Adipocyte (in vitro differentiated cells): ENCODE measurements at regions not wholly inside any gene's neighbourhood (a gene's known extent, or its start where the extent isn't known, plus 50 kb on each side); places are given as distances from the start of the nearest gene placed in this dataset.

Experiments used
- DNase-seq: peaks from one replicate; pipeline ENCODE4 v3.0.0-alpha.2; 2015; ENCODE audit warnings: low read depth
- H3K27me3 ChIP-seq: replicated peaks from 2 replicates; pipeline ENCODE4 v1.7.0; 2013; ENCODE audit warnings: mild to moderate bottlenecking, low read length, moderate library complexity; ENCODE audit not compliant: control insufficient read depth, insufficient read depth
- H3K36me3 ChIP-seq: 2 replicates; pipeline ENCODE4 v1.7.0; 2013; ENCODE audit warnings: low read length, mild to moderate bottlenecking, moderate library complexity; ENCODE audit not compliant: control insufficient read depth, insufficient read depth, severe bottlenecking
- H3K4me1 ChIP-seq: 2 replicates; pipeline ENCODE4 v1.7.0; 2013; ENCODE audit warnings: mild to moderate bottlenecking, low read length, moderate library complexity; ENCODE audit not compliant: control insufficient read depth, insufficient read depth
- H3K4me3 ChIP-seq: 2 replicates; pipeline ENCODE4 v1.7.0; 2013; ENCODE audit warnings: mild to moderate bottlenecking, low read length, moderate library complexity
- H3K9ac ChIP-seq: 2 replicates; pipeline ENCODE4 v1.7.0; 2013; ENCODE audit warnings: mild to moderate bottlenecking, low read length, moderate library complexity
- H3K9me3 ChIP-seq: 2 replicates; pipeline ENCODE4 v1.7.0; 2013; ENCODE audit warnings: mild to moderate bottlenecking, low read length, moderate library complexity; ENCODE audit not compliant: control insufficient read depth

- no peaks in the 10 kb centered on the region for H3K27me3 ChIP-seq
- H3K9me3 ChIP-seq: peaks cover 50% of the 10 kb centered on the region
- no peak overlapping the region for H3K9ac ChIP-seq
- H3K36me3 ChIP-seq: no peaks in the 10 kb centered on the region
- no peak overlapping the region for H3K4me3 ChIP-seq
- DNase-seq: no peak
- no peaks in the 10 kb centered on the region for H3K4me1 ChIP-seq
Measured at GRCh38 chr16:49081086-49081485, 200.6 kb downstream of the CBLN1 start.

- no peak overlapping the region for H3K4me3 ChIP-seq
- H3K9me3 ChIP-seq: peaks cover 56% of the 10 kb centered on the region
- H3K27me3 ChIP-seq: no peaks in the 10 kb centered on the region
- H3K4me1 ChIP-seq: no peaks in the 10 kb centered on the region
- H3K9ac ChIP-seq: no peak overlapping the region
- no peak for DNase-seq
- no peaks in the 10 kb centered on the region for H3K36me3 ChIP-seq
Measured at GRCh38 chr16:49078571-49078970, 203.1 kb downstream of the CBLN1 start.

- DNase-seq: no peak
- Histone ChIP-seq H3K9me3 (peaks cover 56% of the 10 kb centered on the region), H3K36me3 (no peaks in the 10 kb centered on the region), H3K4me1 (no peaks in the 10 kb centered on the region), H3K27me3 (no peaks in the 10 kb centered on the region), H3K4me3 (no peak overlapping the region), H3K9ac (no peak overlapping the region)
Measured at GRCh38 chr16:49078104-49078503, 203.5 kb downstream of the CBLN1 start.

- Histone ChIP-seq H3K4me1 (no peaks in the 10 kb centered on the region), H3K36me3 (no peaks in the 10 kb centered on the region), H3K9ac (no peak overlapping the region), H3K4me3 (no peak overlapping the region), H3K27me3 (no peaks in the 10 kb centered on the region), H3K9me3 (peaks cover 54% of the 10 kb centered on the region)
- DNase-seq: no peak
Measured at GRCh38 chr16:49075709-49076108, 205.9 kb downstream of the CBLN1 start.

- peaks cover 5% of the 10 kb centered on the region for H3K9me3 ChIP-seq
- DNase-seq: no peak
- peaks cover 6% of the 10 kb centered on the region for H3K27me3 ChIP-seq
- H3K36me3 ChIP-seq: no peaks in the 10 kb centered on the region
- H3K9ac ChIP-seq: no peak overlapping the region
- no peak overlapping the region for H3K4me3 ChIP-seq
- no peaks in the 10 kb centered on the region for H3K4me1 ChIP-seq
Measured at GRCh38 chr16:49068224-49068623, 213.4 kb downstream of the CBLN1 start.

GRCh38 chr16:49067776-49068175 lies 213.9 kb downstream of the CBLN1 start:
- H3K36me3 ChIP-seq: no peaks in the 10 kb centered on the region
- no peak for DNase-seq
- H3K9ac ChIP-seq: no peak overlapping the region
- no peak overlapping the region for H3K4me3 ChIP-seq
- H3K9me3 ChIP-seq: peaks cover 5% of the 10 kb centered on the region
- peaks cover 6% of the 10 kb centered on the region for H3K27me3 ChIP-seq
- no peaks in the 10 kb centered on the region for H3K4me1 ChIP-seq

- no peaks in the 10 kb centered on the region for H3K9me3 ChIP-seq
- no peak for DNase-seq
- H3K9ac ChIP-seq: no peak overlapping the region
- H3K27me3 ChIP-seq: peaks cover 22% of the 10 kb centered on the region
- H3K36me3 ChIP-seq: no peaks in the 10 kb centered on the region
- H3K4me1 ChIP-seq: no peaks in the 10 kb centered on the region
- H3K4me3 ChIP-seq: no peak overlapping the region
Measured at GRCh38 chr16:49061137-49061714, 220.4 kb downstream of the CBLN1 start.

GRCh38 chr16:49060728-49061127 lies 220.9 kb downstream of the CBLN1 start:
- Histone ChIP-seq H3K4me1 (no peaks in the 10 kb centered on the region), H3K36me3 (no peaks in the 10 kb centered on the region), H3K9me3 (no peaks in the 10 kb centered on the region), H3K9ac (no peak overlapping the region), H3K27me3 (peaks cover 23% of the 10 kb centered on the region), H3K4me3 (no peak overlapping the region)
- no peak for DNase-seq

GRCh38 chr16:49058382-49058781 lies 223.3 kb downstream of the CBLN1 start:
- Histone ChIP-seq H3K9ac (no peak overlapping the region), H3K27me3 (peaks cover 27% of the 10 kb centered on the region), H3K9me3 (no peaks in the 10 kb centered on the region), H3K36me3 (no peaks in the 10 kb centered on the region), H3K4me1 (no peaks in the 10 kb centered on the region), H3K4me3 (no peak overlapping the region)
- DNase-seq: no peak

GRCh38 chr16:49057936-49058335 lies 223.7 kb downstream of the CBLN1 start:
- no peak for DNase-seq
- Histone ChIP-seq H3K27me3 (peaks cover 27% of the 10 kb centered on the region), H3K9ac (no peak overlapping the region), H3K4me3 (no peak overlapping the region), H3K36me3 (no peaks in the 10 kb centered on the region), H3K4me1 (no peaks in the 10 kb centered on the region), H3K9me3 (no peaks in the 10 kb centered on the region)

- Histone ChIP-seq H3K36me3 (no peaks in the 10 kb centered on the region), H3K4me1 (no peaks in the 10 kb centered on the region), H3K9me3 (no peaks in the 10 kb centered on the region), H3K27me3 (peaks cover 27% of the 10 kb centered on the region), H3K9ac (no peak overlapping the region), H3K4me3 (no peak overlapping the region)
- DNase-seq: no peak
Measured at GRCh38 chr16:49057391-49057790, 224.2 kb downstream of the CBLN1 start.

- H3K9ac ChIP-seq: no peak overlapping the region
- H3K27me3 ChIP-seq: peaks cover 27% of the 10 kb centered on the region
- no peaks in the 10 kb centered on the region for H3K36me3 ChIP-seq
- DNase-seq: no peak
- H3K9me3 ChIP-seq: no peaks in the 10 kb centered on the region
- H3K4me3 ChIP-seq: no peak overlapping the region
- no peaks in the 10 kb centered on the region for H3K4me1 ChIP-seq
Measured at GRCh38 chr16:49056546-49056945, 225.1 kb downstream of the CBLN1 start.
